Brain pericyte (primary cell): ENCODE measurements at regions not wholly inside any gene's neighbourhood (a gene's known extent, or its start where the extent isn't known, plus 50 kb on each side); places are given as distances from the start of the nearest gene placed in this dataset.
"Not testable (repeated sequence)": the region's sequence is repeated elsewhere in the genome, so short reads cannot be mapped to it uniquely, and the experiment has no call there.

Source experiments
- DNase-seq: peaks from one replicate; pipeline ENCODE4 v3.0.0-alpha.2; 2012; ENCODE audit warnings: low read depth, low spot score

DNA sequence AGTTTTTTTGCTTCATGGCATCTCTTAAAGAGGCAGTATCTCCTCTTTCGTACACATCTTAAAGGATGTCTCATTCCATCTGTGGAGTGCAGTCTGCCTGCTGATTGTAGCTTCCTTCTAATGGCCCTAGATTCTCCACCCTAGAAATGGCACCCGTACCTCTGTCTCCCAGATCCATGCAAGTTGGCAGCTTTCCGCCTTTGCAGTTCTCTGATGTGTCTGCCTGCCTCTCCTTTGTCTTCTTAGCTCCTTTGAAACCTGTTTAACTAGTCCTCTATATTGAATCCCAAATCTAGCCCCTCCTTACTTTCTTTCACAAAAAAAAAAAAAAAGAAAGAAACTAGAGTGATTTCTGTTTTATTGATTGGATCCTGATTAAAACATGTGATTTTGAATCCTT, 1025.0 kb downstream of the ZPLD1 start:
- no peak for DNase-seq

DNA sequence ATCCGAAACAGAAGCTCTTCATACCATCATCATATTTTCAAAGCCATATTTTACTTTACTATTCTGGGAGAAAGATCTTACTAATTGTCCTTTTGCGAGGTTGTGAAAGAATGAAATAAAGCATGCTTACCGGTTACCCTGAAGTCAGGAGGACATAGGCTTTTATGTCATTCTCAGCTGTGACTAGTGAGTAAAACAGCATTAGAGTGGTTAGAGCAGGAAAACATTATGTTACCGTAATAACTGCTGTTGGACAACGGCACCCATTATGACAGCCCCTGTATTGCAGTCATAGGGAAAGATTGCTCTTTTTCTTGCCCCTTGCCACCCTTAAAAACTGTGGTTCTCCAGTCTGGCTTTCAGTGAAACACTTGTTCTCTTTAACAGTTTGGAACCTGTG, 1035.7 kb downstream of the ZPLD1 start:
- no peak for DNase-seq

DNA sequence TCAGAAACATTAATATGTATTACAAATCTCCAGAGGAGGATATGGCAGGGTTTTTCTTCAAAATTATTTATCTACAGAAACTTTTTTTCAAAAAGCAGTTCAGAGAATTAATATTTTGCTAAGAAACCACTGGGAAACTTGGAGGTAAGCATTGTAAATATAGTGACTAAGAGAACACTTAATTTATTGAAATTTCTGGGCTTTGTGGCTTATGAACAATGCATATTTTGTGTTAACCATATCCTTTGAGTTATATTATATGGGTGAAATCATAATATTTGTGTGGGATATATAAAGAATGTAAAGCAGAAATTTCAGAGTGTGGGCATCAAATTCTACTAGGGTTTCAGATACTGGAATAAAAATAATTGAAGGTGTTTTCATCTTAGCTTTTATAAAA, 1059.2 kb downstream of the ZPLD1 start:
- DNase-seq: no peak

DNA sequence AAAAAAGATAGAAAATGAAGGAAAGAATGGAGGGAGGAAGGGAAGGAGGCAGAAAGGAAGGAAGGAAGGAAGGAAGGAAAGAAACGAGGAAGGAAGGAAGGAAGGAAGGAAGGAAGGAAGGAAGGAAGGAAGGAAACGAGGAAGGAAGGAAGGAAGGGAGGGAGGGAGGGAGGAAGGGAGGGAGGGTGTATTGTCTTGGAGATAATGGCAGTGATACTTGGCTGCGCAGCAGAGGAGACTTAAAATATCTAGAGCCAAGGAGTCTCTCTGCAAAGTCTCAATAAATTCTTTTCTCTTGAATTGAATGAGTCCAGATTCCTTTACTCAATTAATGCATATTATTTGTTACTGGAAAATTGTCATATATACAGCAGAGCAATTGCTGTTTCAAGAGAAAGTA, 1059.7 kb downstream of the ZPLD1 start:
- no peak for DNase-seq

DNA sequence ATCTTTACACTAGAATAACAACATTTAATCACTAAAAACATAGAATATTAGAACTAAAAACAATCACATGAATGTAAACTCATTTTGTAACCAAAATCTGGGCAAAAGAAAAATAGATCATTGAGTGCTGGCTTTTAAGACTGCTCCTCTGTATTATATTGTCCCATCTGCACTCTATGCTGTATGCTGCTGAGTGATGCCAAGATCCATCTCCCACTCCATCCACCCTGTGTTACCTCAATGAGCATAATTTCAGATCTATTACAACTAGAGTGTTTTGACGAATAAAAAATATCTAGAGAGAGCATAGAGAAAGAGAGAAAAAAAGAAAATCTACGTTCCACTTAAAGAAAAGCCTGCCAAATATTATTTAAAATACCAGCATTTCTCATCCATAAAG, 1060.4 kb downstream of the ZPLD1 start:
- no peak for DNase-seq

DNA sequence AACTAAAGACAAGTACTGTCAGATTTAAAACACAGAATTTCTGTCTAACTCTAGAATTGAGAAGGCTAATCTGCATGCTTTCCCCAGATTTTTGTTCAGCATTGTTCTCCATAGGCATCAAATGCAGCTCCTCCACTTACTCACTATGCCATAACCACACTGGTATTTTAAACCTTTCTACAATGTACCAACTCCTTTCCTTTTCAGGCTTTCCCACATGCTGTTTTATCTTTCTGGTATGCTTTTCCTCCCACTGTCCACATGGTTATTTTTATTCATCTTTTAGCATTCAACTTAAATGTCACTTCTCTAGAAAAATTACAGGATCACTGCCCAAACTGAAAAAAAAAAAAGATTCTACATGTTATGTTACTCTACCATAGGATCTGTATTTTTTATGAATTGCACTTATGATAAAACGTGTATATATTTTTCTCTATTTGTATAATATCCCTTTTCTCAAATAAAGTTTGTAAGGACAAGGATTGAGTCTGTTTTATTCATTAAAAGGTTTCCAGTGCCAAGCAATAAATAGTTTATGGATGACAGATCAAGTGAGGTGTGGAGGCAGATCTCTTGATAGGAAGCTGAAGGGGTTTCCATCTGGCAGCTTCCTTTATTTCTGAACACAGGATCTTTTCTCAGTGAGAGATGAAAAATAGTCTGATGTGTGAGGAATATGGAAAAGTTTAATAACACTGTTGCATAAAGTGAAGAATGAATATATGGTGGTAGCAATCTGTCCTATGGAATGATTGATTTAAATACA, 1064.5 kb downstream of the ZPLD1 start:
- no peak for DNase-seq

DNA sequence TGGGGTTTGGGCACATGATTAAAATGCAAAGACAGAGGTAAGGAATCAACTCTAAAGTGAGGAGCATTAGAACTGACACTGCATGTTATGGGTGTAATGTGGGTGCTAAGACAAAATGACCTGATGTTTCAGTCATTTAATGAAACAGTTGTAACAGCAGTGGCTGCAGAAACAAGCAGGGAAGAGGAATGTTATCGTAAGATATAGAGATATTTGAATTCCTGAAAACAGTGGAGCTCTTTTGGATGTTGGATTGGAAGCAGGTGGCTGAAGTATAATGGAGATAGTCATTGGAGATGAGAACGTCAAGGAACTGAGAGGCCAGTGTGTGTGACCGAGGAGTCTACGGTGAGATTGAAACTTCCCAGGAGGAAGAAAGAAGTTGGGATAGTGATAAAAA, 1065.2 kb downstream of the ZPLD1 start:
- DNase-seq: no peak

DNA sequence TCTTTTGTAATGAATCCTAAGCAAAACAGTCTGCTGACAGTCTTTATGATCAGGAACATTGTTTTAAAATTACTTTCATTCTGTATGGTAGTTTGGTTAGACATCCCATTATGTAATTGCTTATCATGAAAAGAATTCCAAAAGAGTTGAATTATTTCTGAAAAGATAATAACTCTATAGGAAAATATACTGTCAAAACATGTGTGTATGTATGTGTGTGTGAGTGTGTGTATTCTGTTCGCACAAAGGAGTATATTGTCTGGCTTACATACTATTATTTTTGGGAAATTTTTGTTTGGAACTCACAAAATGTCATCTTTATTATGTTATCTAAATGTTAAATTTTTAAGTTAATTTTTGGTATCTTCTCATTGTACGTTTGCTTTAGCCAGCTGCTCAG, 1075.9 kb downstream of the ZPLD1 start:
- DNase-seq: no peak

DNA sequence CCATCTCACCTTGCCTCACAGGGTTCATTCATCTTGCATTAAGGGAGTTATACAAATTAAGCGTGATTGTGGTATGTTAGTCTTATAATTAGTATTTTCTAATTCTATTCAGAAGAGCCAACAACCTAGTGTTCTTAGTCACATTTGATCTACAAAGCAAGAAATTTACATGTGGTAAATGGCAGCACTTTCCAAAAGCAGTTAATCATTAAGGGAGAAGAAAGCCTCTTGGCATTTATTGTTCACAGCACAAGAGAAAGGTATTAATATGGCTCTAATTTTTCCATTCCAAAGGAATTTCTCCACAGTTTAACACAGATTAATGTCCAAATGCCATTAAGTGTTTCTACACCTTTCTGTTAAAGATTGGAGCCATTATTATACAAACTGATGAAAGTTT, 1077.1 kb downstream of the ZPLD1 start:
- DNase-seq: no peak

DNA sequence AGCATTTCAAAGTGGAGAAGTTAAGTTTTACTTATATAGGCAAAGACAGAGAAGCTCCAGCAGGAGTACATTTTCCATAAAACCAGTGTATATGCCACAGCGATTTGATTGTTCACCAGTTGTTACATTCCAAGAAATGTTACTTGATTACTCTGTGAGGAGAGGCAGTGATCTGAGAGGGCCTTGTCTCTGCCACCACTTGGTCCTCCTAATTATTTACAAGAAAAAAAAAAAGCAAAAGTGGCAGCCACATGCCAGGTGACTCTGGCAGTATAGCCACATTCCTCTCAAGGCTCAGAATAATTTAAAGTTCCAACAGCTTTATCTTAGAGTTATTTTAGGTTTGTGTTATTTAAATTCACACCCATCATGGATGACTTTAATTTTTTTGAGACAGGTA, 1077.8 kb downstream of the ZPLD1 start:
- DNase-seq: no peak

DNA sequence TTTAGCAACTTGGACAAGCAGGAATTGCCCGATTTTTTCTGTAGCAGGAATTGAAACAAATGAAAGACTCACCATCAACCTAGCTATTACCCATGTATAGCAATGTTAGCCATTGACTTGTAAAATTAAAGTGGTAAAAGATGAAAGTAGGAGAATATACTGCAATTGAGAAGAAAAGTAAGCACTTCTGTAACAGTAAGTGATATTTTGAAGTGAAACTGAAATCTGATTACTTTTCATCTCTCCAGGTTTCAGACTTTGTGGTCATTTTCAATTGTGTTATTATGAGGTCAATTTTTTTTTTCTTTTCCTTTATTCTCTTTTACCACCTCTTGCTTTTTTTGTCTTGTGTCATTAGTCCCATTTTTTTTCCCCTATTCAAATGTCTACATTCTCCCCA, 1078.2 kb downstream of the ZPLD1 start:
- no peak for DNase-seq

DNA sequence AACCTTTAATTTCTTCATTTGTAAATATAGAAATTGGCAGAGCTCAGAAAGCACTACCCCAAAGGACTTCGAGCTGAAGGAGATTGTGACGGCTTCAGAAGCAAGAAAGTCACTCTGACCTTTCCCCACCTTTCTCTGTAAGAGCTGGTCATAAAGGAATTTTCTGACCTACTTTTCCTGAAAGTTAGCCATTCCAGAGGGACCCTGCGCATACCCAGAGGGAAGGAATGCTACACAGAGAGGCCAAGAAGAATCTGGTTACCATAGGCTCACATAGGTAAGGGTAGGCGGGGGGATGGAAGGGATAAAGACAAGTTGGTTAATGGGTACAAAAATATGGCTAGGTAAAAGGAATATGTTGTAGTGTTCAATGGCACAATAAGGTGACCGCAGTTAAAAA, 1080.3 kb downstream of the ZPLD1 start:
- DNase-seq: no peak

DNA sequence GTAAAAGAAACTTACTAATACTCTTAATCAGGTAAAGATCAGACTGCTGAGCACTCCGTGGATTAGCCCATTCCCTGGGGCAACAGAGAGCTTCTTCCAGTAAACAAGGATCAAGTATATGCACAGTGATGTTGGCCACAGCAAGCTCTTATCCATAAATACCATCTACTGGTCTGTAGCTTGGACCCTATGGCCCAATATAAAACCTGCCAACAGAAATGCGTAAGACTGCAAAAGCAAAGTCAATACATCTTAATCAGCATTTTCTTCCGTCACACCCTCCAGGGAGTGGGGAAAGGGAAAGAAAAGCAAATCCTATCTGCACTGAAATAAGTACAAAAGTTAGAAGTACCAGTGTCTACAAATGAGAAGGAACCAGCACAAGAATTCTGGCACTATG, 1082.1 kb downstream of the ZPLD1 start:
- no peak for DNase-seq

DNA sequence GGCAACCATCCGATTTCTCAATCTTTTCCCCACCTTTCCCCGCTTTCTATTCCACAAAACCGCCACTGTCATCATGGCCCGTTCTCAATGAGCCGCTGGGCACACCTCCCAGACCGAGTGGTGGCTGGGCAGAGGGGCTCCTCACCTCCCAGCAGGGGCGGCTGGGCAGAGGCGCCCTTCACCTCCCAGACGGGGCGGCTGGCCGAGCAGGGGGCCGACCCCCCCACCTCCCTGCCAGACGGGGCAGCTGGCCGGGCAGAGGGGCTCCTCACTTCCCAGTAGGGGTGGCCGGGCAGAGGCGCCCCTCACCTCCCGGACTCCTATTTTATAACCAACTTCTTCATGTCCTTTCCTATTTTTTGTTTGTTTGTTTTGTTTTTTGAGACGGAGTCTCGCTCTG, 1096.5 kb downstream of the ZPLD1 start:
- not testable (repeated sequence) for DNase-seq

DNA sequence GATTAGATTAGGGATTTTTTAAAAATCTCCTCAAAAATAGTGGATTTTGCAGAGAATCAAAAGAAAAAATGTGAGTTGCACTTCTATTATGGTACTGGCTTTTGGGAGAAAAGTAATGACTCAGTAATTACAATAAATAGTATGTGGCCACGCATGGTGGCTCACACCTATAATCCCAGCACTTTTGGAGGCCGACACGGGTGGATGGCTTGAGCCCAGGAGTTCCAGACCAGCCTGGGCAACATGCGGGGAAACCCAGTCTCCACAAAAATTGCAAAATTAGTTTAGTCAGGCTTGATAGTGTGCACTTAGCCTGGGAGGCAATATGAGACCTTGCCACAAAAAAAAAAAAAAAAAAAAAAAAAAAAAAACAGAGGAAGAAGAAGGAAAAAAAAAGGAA, 1098.2 kb downstream of the ZPLD1 start:
- DNase-seq: no peak

DNA sequence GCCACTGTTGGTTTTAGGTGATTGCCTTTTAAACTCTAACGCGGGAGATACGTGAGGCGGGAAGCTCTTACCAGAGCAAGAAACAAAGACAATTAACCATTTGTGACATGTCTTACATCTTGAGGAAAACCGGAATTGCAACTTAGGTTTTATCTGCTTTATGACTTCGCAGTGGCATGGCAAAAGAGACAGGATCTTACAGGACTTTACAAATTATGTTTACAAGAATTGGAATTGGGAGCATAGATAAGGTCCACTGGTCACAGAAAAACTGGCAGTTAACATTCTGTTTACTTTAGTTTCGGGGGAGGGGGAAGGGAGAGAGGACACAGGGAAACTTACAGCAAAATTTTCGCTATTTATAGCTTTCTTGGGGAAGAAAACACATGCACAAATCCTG, 1119.6 kb downstream of the ZPLD1 start:
- DNase-seq: no peak

DNA sequence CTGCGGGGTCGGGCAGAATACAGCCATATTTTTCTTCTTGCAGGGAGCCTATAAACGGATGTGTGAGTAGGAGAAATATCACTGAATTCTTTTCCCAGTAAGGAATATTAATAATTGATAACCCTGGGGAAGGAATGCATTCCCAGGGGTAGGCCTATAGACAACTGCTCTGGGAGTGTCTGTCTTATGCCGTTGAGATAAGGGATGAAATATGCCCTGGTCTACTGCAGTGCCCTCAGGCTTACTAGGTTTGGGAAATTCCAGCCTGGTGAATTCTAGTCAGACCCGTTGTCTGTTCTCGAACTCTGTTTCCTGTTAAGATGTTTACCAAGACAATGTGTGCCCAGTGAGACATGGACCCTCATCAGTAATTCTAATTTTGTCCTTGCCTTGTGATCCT, 1129.3 kb downstream of the ZPLD1 start:
- DNase-seq: not testable (repeated sequence)

DNA sequence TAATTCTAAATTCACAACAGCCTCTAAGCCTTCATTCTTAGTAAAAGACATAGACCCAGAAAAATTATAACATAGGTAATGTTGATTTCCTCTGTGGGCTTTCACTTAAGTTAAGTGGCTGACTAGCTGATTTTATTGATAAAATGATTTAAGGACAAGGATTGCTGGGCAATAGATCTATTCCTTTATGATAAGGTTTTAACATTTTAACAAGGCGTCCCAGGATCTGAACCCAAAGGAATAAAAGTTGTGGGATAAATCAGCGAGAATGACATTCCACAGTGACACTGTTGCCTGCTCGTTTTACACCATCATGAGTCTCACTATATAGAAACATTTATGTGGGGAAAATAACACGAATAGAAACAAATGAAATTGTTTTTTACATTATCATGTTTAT, 1151.0 kb downstream of the ZPLD1 start:
- DNase-seq: no peak

DNA sequence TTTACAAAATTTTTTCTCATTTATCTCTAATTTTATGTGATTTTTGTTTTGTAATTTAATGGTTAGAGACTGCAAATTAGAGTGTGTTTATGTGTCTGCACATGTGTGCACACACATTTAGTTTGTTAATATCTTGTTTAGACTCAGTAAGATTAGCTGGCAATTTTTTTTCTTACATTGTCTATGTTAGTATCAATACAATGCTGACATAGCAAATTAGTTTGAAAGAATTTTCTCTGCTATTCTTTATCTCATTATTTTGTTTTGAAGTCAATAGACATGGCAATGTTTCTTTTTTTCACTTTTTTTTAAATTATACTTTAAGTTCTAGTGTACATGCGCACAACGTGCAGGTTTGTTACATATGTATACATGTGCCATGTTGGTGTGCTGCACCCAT, 1155.0 kb downstream of the ZPLD1 start:
- no peak for DNase-seq

DNA sequence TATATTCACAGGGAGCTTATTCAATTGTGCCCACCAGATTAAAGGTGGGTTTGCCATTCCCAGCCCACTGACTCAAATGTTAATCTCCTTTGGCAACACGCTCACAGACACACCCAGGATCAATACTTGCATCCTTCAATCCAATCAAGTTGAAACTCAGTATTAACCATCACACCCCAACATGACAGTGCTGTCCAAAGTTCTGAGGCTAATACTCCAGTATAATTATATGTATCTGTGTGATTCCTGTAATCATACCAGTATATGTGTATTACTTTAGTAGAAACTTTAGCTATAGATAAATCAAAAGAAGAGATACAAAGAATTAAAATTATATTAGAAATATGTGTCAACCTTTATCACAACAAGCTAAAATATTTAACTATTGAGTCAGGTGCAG, 1166.0 kb downstream of the ZPLD1 start:
- DNase-seq: no peak

DNA sequence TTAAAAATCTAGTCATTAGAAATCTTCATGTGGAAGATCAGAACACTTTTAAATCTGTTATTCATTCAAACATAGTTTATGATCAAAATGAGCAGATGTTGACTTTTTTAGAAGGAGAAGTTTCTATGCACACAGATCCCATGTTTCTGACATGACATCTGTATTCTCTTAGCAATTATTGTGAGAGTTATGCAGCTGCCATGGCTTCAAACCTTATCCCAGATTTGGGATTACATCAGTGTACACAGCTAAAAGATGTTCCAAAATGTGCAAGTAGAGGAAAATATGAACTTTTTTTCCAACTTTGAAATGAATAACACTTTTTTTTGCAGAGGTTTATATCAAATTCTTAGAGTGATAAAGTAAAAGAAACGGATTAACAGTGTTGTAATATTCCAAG, 1166.9 kb downstream of the ZPLD1 start:
- DNase-seq: no peak

DNA sequence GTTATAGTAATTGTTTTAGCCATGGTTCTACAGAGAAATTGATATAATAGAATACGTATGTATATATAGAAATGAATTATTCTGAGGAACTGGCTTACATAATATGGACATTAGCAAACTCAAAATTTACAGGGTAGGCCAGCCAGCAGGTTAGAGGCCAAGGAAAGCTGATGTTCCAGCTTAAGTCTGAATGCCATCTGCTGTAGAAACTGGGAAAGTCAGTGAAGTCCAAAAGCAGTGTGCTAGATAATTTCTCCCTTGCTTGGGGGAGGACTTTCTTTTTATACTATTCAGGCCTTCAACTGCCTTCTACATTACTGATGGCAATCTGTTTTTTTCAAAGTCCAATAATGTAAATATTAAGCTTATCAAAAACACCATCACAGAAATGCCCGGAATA, 1174.7 kb downstream of the ZPLD1 start:
- DNase-seq: no peak

DNA sequence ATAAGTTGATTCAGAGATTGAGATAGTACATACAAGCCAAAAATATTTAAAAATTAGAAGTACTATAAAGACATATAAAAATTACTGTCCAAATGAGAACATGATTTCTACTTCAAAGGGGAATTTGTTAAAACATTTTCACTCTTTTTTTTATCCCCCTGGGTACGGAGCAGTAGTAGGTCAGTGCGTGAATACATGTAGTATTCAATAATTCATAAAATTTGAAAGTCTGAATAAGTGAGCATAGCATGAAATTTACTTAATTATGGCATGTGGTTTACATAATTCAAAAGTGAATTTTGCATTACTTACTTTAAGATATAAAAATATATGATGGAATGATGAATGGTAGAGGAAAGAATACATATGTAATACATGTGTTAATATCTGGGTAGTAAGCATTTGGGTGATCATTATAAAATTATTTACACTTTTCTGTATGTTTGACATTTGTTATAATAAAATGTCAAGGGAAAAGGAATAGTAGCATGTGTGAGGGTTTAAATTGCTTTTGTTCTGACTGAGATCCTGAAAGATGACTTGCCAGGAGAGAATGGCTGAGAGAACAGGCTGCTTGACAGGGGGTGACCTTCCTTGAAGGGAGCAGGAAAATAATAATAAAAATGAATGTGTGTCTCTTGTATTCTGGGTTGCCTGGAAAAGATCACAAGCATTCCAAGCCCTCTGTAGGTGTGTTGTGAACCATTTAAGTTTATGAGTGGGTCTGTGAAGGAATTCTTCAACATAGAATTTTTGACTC, 1178.8 kb downstream of the ZPLD1 start:
- no peak for DNase-seq
